ENCODE measurements at regions not wholly inside any gene's neighbourhood (a gene's known extent, or its start where the extent isn't known, plus 50 kb on each side); places are given as distances from the start of the nearest gene placed in this dataset.

- TF ChIP-seq CTCF (conservative IDR thresholded peaks at IDR 0.05; ENCODE audit: low read length) (no peak), EZH2phosphoT487 (IDR thresholded peaks at IDR 0.05; ENCODE audit: borderline replicate concordance, low read depth, low read length) (no peak)
These were observed 323.9 kb downstream of the MTRR start for GRCh38 chr5:8192840-8193239.
